Activated CD4-positive, CD25-positive, alpha-beta regulatory T cell treated with anti-CD3 and anti-CD28 coated beads, Interleukin-2, amount 50 U/mL, for 24 hours (primary cell): ENCODE measurements at regions not wholly inside any gene's neighbourhood (a gene's known extent, or its start where the extent isn't known, plus 50 kb on each side); places are given as distances from the start of the nearest gene placed in this dataset.
"Not testable (repeated sequence)": the region's sequence is repeated elsewhere in the genome, so short reads cannot be mapped to it uniquely, and the experiment has no call there.

Experiments used
- ATAC-seq, 2 donors: fragments of 150-1000 bp; cut with Tn5 transposase; one replicate each; pipeline ENCODE4 v1.10.0; 2021; ENCODE audit warnings: mild to moderate bottlenecking in 1 of 2, moderate library complexity in 1 of 2

- no peak for ATAC-seq
Observed at GRCh38 chr17:53631486-53631885, 191.2 kb upstream of the KIF2B start.

GRCh38 chr17:53630638-53631037 lies 192.1 kb upstream of the KIF2B start:
- no peak for ATAC-seq

- no peak for ATAC-seq
Observed at GRCh38 chr17:53630115-53630514, 192.6 kb upstream of the KIF2B start.

GRCh38 chr17:53629188-53629587 lies 193.5 kb upstream of the KIF2B start:
- ATAC-seq, result no peak

- no peak for ATAC-seq
Observed at GRCh38 chr17:53628011-53628410, 194.7 kb upstream of the KIF2B start.

- ATAC-seq, result no peak
Observed at GRCh38 chr17:53627511-53627910, 195.2 kb upstream of the KIF2B start.

- ATAC-seq, result no peak
Observed at GRCh38 chr17:53626286-53626685, 196.4 kb upstream of the KIF2B start.

- no peak for ATAC-seq
Observed at GRCh38 chr17:53619025-53619424, 203.7 kb upstream of the KIF2B start.

- ATAC-seq, result not testable (repeated sequence)
Observed at GRCh38 chr17:53608208-53608607, 214.5 kb upstream of the KIF2B start.

- no peak for ATAC-seq
Observed at GRCh38 chr17:53607475-53607874, 215.3 kb upstream of the KIF2B start.

GRCh38 chr17:53588317-53588716 lies 234.4 kb upstream of the KIF2B start:
- no peak for ATAC-seq

GRCh38 chr17:53574038-53574437 lies 248.7 kb upstream of the KIF2B start:
- no peak for ATAC-seq

GRCh38 chr17:53571342-53571741 lies 251.4 kb upstream of the KIF2B start:
- no peak for ATAC-seq

- no peak for ATAC-seq
Observed at GRCh38 chr17:53570731-53571130, 252.0 kb upstream of the KIF2B start.

GRCh38 chr17:53560953-53561352 lies 261.8 kb upstream of the KIF2B start:
- no peak for ATAC-seq

- no peak for ATAC-seq
Observed at GRCh38 chr17:53548252-53548651, 274.5 kb upstream of the KIF2B start.

GRCh38 chr17:53543472-53543871 lies 279.3 kb upstream of the KIF2B start:
- no peak for ATAC-seq

- no peak for ATAC-seq
Observed at GRCh38 chr17:53538129-53538617, 284.6 kb upstream of the KIF2B start.

- ATAC-seq, result no peak
Observed at GRCh38 chr17:53527473-53527872, 295.3 kb upstream of the KIF2B start.

GRCh38 chr17:53525590-53525989 lies 297.1 kb upstream of the KIF2B start:
- no peak for ATAC-seq

GRCh38 chr17:53516636-53517035 lies 306.1 kb upstream of the KIF2B start:
- no peak for ATAC-seq

GRCh38 chr17:53499277-53499676 lies 323.4 kb upstream of the KIF2B start:
- ATAC-seq, result no peak

GRCh38 chr17:53496356-53496755 lies 326.4 kb upstream of the KIF2B start:
- no peak for ATAC-seq

- no peak for ATAC-seq
Observed at GRCh38 chr17:53492532-53492931, 330.2 kb upstream of the KIF2B start.

GRCh38 chr17:53490447-53490968 lies 332.2 kb upstream of the KIF2B start:
- ATAC-seq, result no peak
